ENCODE measurements at regions not wholly inside any gene's neighbourhood (a gene's known extent, or its start where the extent isn't known, plus 50 kb on each side); places are given as distances from the start of the nearest gene placed in this dataset.

DNA sequence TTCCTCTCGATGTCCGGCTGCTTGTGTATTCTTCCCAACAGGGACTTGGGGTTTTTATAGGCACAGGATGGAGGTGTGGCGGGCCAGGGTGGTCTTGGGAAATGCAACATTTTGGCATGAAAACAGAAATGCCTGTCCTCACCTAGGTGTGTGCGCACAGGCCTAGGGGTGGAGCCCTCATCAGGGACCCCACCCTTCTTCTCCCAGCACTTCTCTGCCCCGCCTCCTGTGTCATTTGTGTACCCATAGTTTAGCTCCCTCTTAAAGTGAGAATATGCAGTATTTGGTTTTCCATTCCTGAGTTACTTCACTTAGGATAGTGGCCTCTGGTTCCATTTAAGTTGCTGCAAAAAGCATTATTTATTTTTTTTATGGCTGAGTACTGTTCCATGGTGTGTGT is 90.2 kb upstream of the ITGB1 start:
- H3K27me3 ChIP-seq (ENCODE audit: insufficient read depth, low read length, poor library complexity, severe bottlenecking): no peaks in the 10 kb centered on the region
- H3K4me3 ChIP-seq (ENCODE audit: low read length, poor library complexity, severe bottlenecking): no peak overlapping the region
- no peaks in the 10 kb centered on the region for H3K9me3 ChIP-seq (ENCODE audit: insufficient read depth, low read depth, low read length)
- no peak overlapping the region for H3K4me2 ChIP-seq (ENCODE audit: low read depth, low read length, poor library complexity, severe bottlenecking)
- H3K4me1 ChIP-seq (ENCODE audit: insufficient read depth, low read length, poor library complexity, severe bottlenecking): peaks cover 12% of the 10 kb centered on the region
- TF ChIP-seq EZH2phosphoT487 (IDR thresholded peaks at IDR 0.05; ENCODE audit: borderline replicate concordance): no peak
- TF ChIP-seq, protein P1, sequence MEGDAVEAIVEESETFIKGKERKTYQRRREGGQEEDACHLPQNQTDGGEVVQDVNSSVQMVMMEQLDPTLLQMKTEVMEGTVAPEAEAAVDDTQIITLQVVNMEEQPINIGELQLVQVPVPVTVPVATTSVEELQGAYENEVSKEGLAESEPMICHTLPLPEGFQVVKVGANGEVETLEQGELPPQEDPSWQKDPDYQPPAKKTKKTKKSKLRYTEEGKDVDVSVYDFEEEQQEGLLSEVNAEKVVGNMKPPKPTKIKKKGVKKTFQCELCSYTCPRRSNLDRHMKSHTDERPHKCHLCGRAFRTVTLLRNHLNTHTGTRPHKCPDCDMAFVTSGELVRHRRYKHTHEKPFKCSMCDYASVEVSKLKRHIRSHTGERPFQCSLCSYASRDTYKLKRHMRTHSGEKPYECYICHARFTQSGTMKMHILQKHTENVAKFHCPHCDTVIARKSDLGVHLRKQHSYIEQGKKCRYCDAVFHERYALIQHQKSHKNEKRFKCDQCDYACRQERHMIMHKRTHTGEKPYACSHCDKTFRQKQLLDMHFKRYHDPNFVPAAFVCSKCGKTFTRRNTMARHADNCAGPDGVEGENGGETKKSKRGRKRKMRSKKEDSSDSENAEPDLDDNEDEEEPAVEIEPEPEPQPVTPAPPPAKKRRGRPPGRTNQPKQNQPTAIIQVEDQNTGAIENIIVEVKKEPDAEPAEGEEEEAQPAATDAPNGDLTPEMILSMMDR (conservative IDR thresholded peaks at IDR 0.05; ENCODE audit: low read length): no peak
- H3K36me3 ChIP-seq (ENCODE audit: insufficient read depth, low read length): no peaks in the 10 kb centered on the region
- no peak overlapping the region for H3K9ac ChIP-seq (ENCODE audit: low read depth, low read length, poor library complexity, severe bottlenecking)
- H2AFZ ChIP-seq (ENCODE audit: low read length): no peak overlapping the region
- no peaks in the 10 kb centered on the region for H3K79me2 ChIP-seq (ENCODE audit: insufficient read depth, low read length)
- no peaks in the 10 kb centered on the region for H3K9me2 ChIP-seq (replicated peaks; ENCODE audit: low read depth, low read length)
- H4K20me1 ChIP-seq (ENCODE audit: insufficient read depth, low read length, poor library complexity, severe bottlenecking): no peaks in the 10 kb centered on the region
- no peaks in the 10 kb centered on the region for H3F3A ChIP-seq (ENCODE audit: low read depth)

DNA sequence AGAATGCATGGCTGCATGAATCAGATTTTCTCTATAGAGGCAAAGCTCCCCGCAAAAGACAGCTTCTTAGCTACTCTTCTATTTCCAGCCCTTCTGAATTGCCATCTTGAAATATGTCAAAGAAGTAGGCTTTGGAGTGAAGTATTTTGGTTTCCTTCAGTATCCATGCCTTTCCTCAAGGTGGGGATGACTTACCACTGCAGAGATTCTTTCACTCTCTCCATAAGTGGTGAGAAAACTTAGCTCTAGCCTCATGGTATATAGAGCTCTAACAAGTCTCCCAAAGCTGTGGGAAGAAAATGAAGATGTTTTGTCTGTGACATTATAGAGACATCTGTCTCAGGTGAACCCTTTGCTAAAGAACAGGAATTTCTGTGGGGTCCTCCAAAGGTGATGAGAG is 89.6 kb upstream of the ITGB1 start:
- Histone ChIP-seq H3K27me3 (ENCODE audit: insufficient read depth, low read length, poor library complexity, severe bottlenecking) (no peaks in the 10 kb centered on the region), H3K4me1 (ENCODE audit: insufficient read depth, low read length, poor library complexity, severe bottlenecking) (peaks cover 12% of the 10 kb centered on the region), H3K9ac (ENCODE audit: low read depth, low read length, poor library complexity, severe bottlenecking) (no peak overlapping the region), H3K4me2 (ENCODE audit: low read depth, low read length, poor library complexity, severe bottlenecking) (no peak overlapping the region), H4K20me1 (ENCODE audit: insufficient read depth, low read length, poor library complexity, severe bottlenecking) (no peaks in the 10 kb centered on the region), H3F3A (ENCODE audit: low read depth) (no peaks in the 10 kb centered on the region), H3K9me2 (replicated peaks; ENCODE audit: low read depth, low read length) (no peaks in the 10 kb centered on the region), H3K36me3 (ENCODE audit: insufficient read depth, low read length) (no peaks in the 10 kb centered on the region), H2AFZ (ENCODE audit: low read length) (no peak overlapping the region), H3K9me3 (ENCODE audit: insufficient read depth, low read depth, low read length) (no peaks in the 10 kb centered on the region), H3K79me2 (ENCODE audit: insufficient read depth, low read length) (no peaks in the 10 kb centered on the region), H3K4me3 (ENCODE audit: low read length, poor library complexity, severe bottlenecking) (no peak overlapping the region)
- TF ChIP-seq, protein P1 (conservative IDR thresholded peaks at IDR 0.05; ENCODE audit: low read length): no peak
- no peak for TF ChIP-seq EZH2phosphoT487 (IDR thresholded peaks at IDR 0.05; ENCODE audit: borderline replicate concordance)

DNA sequence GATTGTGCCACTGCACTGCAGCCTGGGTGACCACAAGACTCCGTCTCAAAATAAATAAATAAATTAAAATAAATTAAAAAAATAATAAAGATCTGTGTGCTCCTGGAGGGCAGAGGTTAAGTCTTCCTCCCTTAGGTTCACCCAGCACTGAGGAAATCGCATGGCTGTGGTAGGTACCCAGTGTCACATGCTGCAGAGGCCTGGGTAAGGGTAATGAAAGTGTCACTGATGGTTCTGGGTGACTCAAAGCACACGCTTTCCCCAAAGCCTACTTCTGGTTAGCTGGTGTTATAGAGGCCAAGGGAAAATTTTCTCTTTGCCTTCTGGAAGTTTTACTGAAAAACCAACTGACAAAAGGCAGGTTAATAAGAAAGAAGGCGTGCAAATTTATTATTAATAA is 88.8 kb upstream of the ITGB1 start:
- TF ChIP-seq, protein P1 (conservative IDR thresholded peaks at IDR 0.05; ENCODE audit: low read length): no peak
- no peak for TF ChIP-seq EZH2phosphoT487 (IDR thresholded peaks at IDR 0.05; ENCODE audit: borderline replicate concordance)
- no peaks in the 10 kb centered on the region for H3F3A ChIP-seq (ENCODE audit: low read depth)
- H3K4me1 ChIP-seq (ENCODE audit: insufficient read depth, low read length, poor library complexity, severe bottlenecking): peaks cover 12% of the 10 kb centered on the region
- H3K36me3 ChIP-seq (ENCODE audit: insufficient read depth, low read length): no peaks in the 10 kb centered on the region
- H3K9ac ChIP-seq (ENCODE audit: low read depth, low read length, poor library complexity, severe bottlenecking): no peak overlapping the region
- no peak overlapping the region for H3K4me3 ChIP-seq (ENCODE audit: low read length, poor library complexity, severe bottlenecking)
- no peaks in the 10 kb centered on the region for H4K20me1 ChIP-seq (ENCODE audit: insufficient read depth, low read length, poor library complexity, severe bottlenecking)
- no peaks in the 10 kb centered on the region for H3K9me2 ChIP-seq (replicated peaks; ENCODE audit: low read depth, low read length)
- H3K79me2 ChIP-seq (ENCODE audit: insufficient read depth, low read length): no peaks in the 10 kb centered on the region
- H2AFZ ChIP-seq (ENCODE audit: low read length): no peak overlapping the region
- H3K9me3 ChIP-seq (ENCODE audit: insufficient read depth, low read depth, low read length): no peaks in the 10 kb centered on the region
- no peaks in the 10 kb centered on the region for H3K27me3 ChIP-seq (ENCODE audit: insufficient read depth, low read length, poor library complexity, severe bottlenecking)
- no peak overlapping the region for H3K4me2 ChIP-seq (ENCODE audit: low read depth, low read length, poor library complexity, severe bottlenecking)

All from Loucy (cell line).